ENCODE measurements at regions not wholly inside any gene's neighbourhood (a gene's known extent, or its start where the extent isn't known, plus 50 kb on each side); places are given as distances from the start of the nearest gene placed in this dataset.

- dilution Hi-C loops (cut with MboI; ENCODE audit: extremely low pct_ligation_motif_present, low sequenced_read_pairs), result no loop called here
Observed at GRCh38 chr11:43558146-43558545, 122.4 kb upstream of the HSD17B12 start.

DNA sequence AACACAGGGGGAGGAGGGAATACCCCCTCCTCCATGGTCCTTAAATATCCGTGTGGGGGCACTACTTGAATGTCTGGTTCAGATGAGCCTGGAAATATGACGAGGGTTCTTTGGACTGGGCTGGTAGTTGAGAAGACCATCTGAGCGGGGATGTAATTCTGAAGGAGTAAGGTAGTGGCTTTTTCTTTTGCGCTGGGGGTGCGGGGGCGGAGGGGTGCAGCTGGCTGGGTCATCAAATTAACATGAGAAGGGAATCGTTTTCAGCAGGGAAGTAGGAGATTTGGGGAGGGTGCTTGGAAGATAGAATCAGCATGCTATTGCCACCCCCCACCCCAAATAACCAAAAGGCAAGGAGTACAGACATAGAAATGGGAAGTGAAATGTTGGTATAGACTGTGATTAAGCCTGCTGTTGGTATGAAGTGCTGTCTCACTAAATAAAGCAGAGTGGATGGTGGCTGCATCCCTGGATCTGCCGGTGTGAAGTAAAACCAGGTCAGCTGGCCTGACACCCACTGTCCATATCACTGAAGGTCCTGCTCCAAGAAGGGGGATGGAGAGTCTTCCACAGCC is 121.9 kb upstream of the HSD17B12 start:
- no peak overlapping the region for H2AFZ ChIP-seq (ENCODE audit: control insufficient read depth, low read length)
- no peaks in the 10 kb centered on the region for H3K9me3 ChIP-seq (ENCODE audit: control insufficient read depth, low read depth, low read length)
- no peaks in the 10 kb centered on the region for H3K4me1 ChIP-seq (ENCODE audit: control insufficient read depth, extremely low read depth, insufficient read depth, low read length)
- FAIRE-seq (no peak), DNase-seq (ENCODE audit: low read depth, low spot score) (no peak)
- no peak overlapping the region for H3K9ac ChIP-seq (ENCODE audit: control insufficient read depth, extremely low read depth, insufficient read depth, low read length)
- no peak overlapping the region for H3K4me3 ChIP-seq (ENCODE audit: control insufficient read depth in 2 of 3, extremely low read depth in 1 of 3, insufficient read depth in 2 of 3, low read depth in 1 of 3, low read length in 3 of 3)
- H3K27me3 ChIP-seq (ENCODE audit: control insufficient read depth, extremely low read depth, insufficient read depth, low read length), result peaks cover 57% of the 10 kb centered on the region
- H4K20me1 ChIP-seq (ENCODE audit: control insufficient read depth, extremely low read depth, insufficient read depth, low read length), result no peaks in the 10 kb centered on the region
- H3K4me2 ChIP-seq (ENCODE audit: control insufficient read depth, extremely low read depth, insufficient read depth, low read depth, low read length), result no peak overlapping the region
- dilution Hi-C loops (cut with MboI; ENCODE audit: extremely low pct_ligation_motif_present, low sequenced_read_pairs), result no loop called here
- TF ChIP-seq CTCF (optimal IDR thresholded peaks at IDR 0.05 in 1 of 3, IDR thresholded peaks at IDR 0.05 in 1 of 3, conservative IDR thresholded peaks at IDR 0.05 in 1 of 3; ENCODE audit: extremely low read depth in 1 of 3, insufficient read depth in 2 of 3, low read length in 3 of 3), result no peak
- TF ChIP-seq EZH2 (IDR thresholded peaks at IDR 0.05; ENCODE audit: low read length), result no peak
- no peaks in the 10 kb centered on the region for H3K9me1 ChIP-seq (ENCODE audit: control insufficient read depth, extremely low read depth, insufficient read depth, low read length)
- no peaks in the 10 kb centered on the region for H3K79me2 ChIP-seq (ENCODE audit: control insufficient read depth, insufficient read depth, low read length)
- no peak overlapping the region for H3K27ac ChIP-seq (ENCODE audit: control insufficient read depth, insufficient read depth, low read length)
- H3K36me3 ChIP-seq (ENCODE audit: control insufficient read depth in 2 of 2, extremely low read depth in 1 of 2, insufficient read depth in 2 of 2, low read length in 2 of 2), result no peaks in the 10 kb centered on the region

More at GRCh38 chr11:43558146-43558545, 122.4 kb upstream of the HSD17B12 start:
- Histone ChIP-seq H4K20me1 (ENCODE audit: control insufficient read depth, extremely low read depth, insufficient read depth, low read length) (no peaks in the 10 kb centered on the region), H3K9ac (ENCODE audit: control insufficient read depth, extremely low read depth, insufficient read depth, low read length) (no peak overlapping the region), H3K4me3 (ENCODE audit: control insufficient read depth in 2 of 3, extremely low read depth in 1 of 3, insufficient read depth in 2 of 3, low read depth in 1 of 3, low read length in 3 of 3) (no peak overlapping the region), H3K79me2 (ENCODE audit: control insufficient read depth, insufficient read depth, low read length) (no peaks in the 10 kb centered on the region), H3K27me3 (ENCODE audit: control insufficient read depth, extremely low read depth, insufficient read depth, low read length) (peaks cover 57% of the 10 kb centered on the region), H3K4me1 (ENCODE audit: control insufficient read depth, extremely low read depth, insufficient read depth, low read length) (no peaks in the 10 kb centered on the region), H3K4me2 (ENCODE audit: control insufficient read depth, extremely low read depth, insufficient read depth, low read depth, low read length) (no peak overlapping the region), H3K36me3 (ENCODE audit: control insufficient read depth in 2 of 2, extremely low read depth in 1 of 2, insufficient read depth in 2 of 2, low read length in 2 of 2) (no peaks in the 10 kb centered on the region), H3K9me1 (ENCODE audit: control insufficient read depth, extremely low read depth, insufficient read depth, low read length) (no peaks in the 10 kb centered on the region), H3K27ac (ENCODE audit: control insufficient read depth, insufficient read depth, low read length) (no peak overlapping the region), H2AFZ (ENCODE audit: control insufficient read depth, low read length) (no peak overlapping the region), H3K9me3 (ENCODE audit: control insufficient read depth, low read depth, low read length) (no peaks in the 10 kb centered on the region)
- no peak for TF ChIP-seq CTCF (optimal IDR thresholded peaks at IDR 0.05 in 1 of 3, IDR thresholded peaks at IDR 0.05 in 1 of 3, conservative IDR thresholded peaks at IDR 0.05 in 1 of 3; ENCODE audit: extremely low read depth in 1 of 3, insufficient read depth in 2 of 3, low read length in 3 of 3)
- no peak for TF ChIP-seq EZH2 (IDR thresholded peaks at IDR 0.05; ENCODE audit: low read length)
- FAIRE-seq (no peak), DNase-seq (ENCODE audit: low read depth, low spot score) (no peak)

Data from keratinocyte (primary cell).